ENCODE measurements at regions not wholly inside any gene's neighbourhood (a gene's known extent, or its start where the extent isn't known, plus 50 kb on each side); places are given as distances from the start of the nearest gene placed in this dataset.

DNA sequence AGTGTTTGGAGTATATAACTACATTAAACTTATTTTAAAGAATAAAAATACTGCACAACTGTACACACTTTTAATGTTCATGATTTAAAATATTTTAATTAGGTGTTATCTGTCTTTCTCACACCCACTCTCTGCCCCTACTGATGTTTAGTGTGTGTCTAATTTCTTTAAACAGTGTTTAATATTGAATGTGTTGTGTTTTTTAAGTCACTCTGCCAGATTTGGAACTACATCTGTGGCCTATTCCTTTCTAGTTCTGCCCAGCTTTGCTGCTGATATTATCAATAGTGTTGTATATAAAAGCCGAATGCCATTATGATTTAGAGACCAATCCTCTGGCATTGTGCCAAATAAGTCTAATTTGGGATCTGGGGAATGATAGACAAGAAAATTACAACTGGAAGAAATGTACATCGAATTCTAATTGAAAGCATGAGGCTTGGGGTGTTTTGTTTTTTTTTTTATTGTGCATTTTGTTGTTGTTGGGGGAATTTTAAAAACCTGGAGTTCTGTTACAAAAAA lies 398.0 kb downstream of the CPS1 start:
- Mint-ChIP-seq H3K27me3 (ENCODE audit: low read depth in 2 of 2) (no peaks in the 10 kb centered on the region), H3K4me3 (no peak overlapping the region), H3K27ac (no peak overlapping the region), H3K4me1 (no peaks in the 10 kb centered on the region), H3K9me3 (peaks cover 10 to 12% of the 10 kb centered on the region in 2 donors), H3K36me3 (no peaks in the 10 kb centered on the region)
- Histone ChIP-seq H3K27ac (ENCODE audit: low read length) (no peak overlapping the region), H3K27me3 (ENCODE audit: control insufficient read depth, insufficient read depth, low read length) (no peaks in the 10 kb centered on the region), H3K4me3 (ENCODE audit: low read length) (no peak overlapping the region), H3K9me3 (ENCODE audit: control insufficient read depth, insufficient read depth, low read length) (no peaks in the 10 kb centered on the region), H3K4me1 (ENCODE audit: control insufficient read depth, insufficient read depth, low read length) (no peaks in the 10 kb centered on the region), H3K36me3 (ENCODE audit: control insufficient read depth, insufficient read depth, low read length) (no peaks in the 10 kb centered on the region)
- intact Hi-C loops (cut with micrococcal nuclease): no loop called here
- 72% methylated on average over 2 of the region's 2 CpGs for WGBS (ENCODE audit: insufficient coverage)
- TF ChIP-seq, protein P1, sequence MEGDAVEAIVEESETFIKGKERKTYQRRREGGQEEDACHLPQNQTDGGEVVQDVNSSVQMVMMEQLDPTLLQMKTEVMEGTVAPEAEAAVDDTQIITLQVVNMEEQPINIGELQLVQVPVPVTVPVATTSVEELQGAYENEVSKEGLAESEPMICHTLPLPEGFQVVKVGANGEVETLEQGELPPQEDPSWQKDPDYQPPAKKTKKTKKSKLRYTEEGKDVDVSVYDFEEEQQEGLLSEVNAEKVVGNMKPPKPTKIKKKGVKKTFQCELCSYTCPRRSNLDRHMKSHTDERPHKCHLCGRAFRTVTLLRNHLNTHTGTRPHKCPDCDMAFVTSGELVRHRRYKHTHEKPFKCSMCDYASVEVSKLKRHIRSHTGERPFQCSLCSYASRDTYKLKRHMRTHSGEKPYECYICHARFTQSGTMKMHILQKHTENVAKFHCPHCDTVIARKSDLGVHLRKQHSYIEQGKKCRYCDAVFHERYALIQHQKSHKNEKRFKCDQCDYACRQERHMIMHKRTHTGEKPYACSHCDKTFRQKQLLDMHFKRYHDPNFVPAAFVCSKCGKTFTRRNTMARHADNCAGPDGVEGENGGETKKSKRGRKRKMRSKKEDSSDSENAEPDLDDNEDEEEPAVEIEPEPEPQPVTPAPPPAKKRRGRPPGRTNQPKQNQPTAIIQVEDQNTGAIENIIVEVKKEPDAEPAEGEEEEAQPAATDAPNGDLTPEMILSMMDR (IDR thresholded peaks at IDR 0.05): no peak
- ATAC-seq: no peak
- no peak for DNase-seq

DNA sequence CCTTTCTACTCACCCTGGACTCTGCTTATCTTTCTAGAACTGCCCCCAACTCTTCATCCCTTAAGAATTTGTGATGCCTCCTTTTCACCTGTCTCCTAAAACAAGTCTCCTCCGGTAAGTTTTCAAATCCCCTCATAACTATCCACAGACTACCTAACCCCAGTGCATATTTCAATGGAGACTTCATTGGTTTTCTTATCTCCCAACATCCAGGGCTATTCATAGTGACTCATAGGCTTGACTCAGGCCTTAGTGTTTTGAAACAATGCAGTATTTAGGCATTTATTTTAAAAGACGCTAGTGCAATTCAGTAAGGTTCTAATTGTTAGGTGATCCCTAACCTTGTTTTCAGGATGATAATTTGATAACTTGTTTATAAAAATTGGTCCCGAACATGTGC lies 399.2 kb downstream of the CPS1 start:
- Mint-ChIP-seq H3K36me3 (no peaks in the 10 kb centered on the region), H3K4me3 (no peak overlapping the region), H3K27me3 (ENCODE audit: low read depth in 2 of 2) (no peaks in the 10 kb centered on the region), H3K4me1 (no peaks in the 10 kb centered on the region), H3K27ac (no peak overlapping the region), H3K9me3 (peaks cover 10 to 12% of the 10 kb centered on the region in 2 donors)
- Histone ChIP-seq H3K9me3 (ENCODE audit: control insufficient read depth, insufficient read depth, low read length) (no peaks in the 10 kb centered on the region), H3K36me3 (ENCODE audit: control insufficient read depth, insufficient read depth, low read length) (no peaks in the 10 kb centered on the region), H3K4me3 (ENCODE audit: low read length) (no peak overlapping the region), H3K4me1 (ENCODE audit: control insufficient read depth, insufficient read depth, low read length) (no peaks in the 10 kb centered on the region), H3K27ac (ENCODE audit: low read length) (no peak overlapping the region), H3K27me3 (ENCODE audit: control insufficient read depth, insufficient read depth, low read length) (no peaks in the 10 kb centered on the region)
- DNase-seq (no peak), ATAC-seq (no peak)
- WGBS (ENCODE audit: insufficient coverage): 69% methylated on average over 2 of the region's 3 CpGs
- TF ChIP-seq, protein P1 (IDR thresholded peaks at IDR 0.05): no peak
- intact Hi-C loops (cut with micrococcal nuclease): no loop called here

DNA sequence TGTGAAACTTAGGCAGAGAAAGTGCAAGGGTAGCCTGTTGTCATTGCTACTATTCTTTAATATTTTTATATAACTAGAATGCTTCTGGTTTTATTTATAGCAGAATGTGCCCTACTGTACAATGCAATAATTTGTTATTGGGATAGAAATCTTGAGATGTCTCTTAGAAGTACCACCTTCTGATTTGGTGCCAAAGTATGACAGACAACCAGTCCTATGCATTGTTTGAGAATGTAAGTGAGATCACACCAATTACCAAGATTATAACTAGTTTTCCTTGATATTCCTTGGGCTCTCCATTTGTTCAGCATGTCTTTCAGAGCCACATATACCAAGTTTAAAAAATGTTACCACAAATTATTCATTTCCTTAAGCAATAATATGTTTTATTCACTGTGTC lies 399.7 kb downstream of the CPS1 start:
- no peaks in the 10 kb centered on the region for H3K27me3 Mint-ChIP-seq (ENCODE audit: low read depth in 2 of 2)
- peaks cover 10 to 12% of the 10 kb centered on the region in 2 donors for H3K9me3 Mint-ChIP-seq
- Histone ChIP-seq H3K27me3 (ENCODE audit: control insufficient read depth, insufficient read depth, low read length) (no peaks in the 10 kb centered on the region), H3K4me3 (ENCODE audit: low read length) (no peak overlapping the region), H3K27ac (ENCODE audit: low read length) (no peak overlapping the region), H3K4me1 (ENCODE audit: control insufficient read depth, insufficient read depth, low read length) (no peaks in the 10 kb centered on the region), H3K9me3 (ENCODE audit: control insufficient read depth, insufficient read depth, low read length) (no peaks in the 10 kb centered on the region), H3K36me3 (ENCODE audit: control insufficient read depth, insufficient read depth, low read length) (no peaks in the 10 kb centered on the region)
- TF ChIP-seq, protein P1 (IDR thresholded peaks at IDR 0.05): no peak
- no peak overlapping the region for H3K27ac Mint-ChIP-seq
- intact Hi-C loops (cut with micrococcal nuclease): no loop called here
- no peak for DNase-seq
- H3K4me3 Mint-ChIP-seq: no peak overlapping the region
- no peaks in the 10 kb centered on the region for H3K36me3 Mint-ChIP-seq
- no peaks in the 10 kb centered on the region for H3K4me1 Mint-ChIP-seq
- ATAC-seq: no peak

DNA sequence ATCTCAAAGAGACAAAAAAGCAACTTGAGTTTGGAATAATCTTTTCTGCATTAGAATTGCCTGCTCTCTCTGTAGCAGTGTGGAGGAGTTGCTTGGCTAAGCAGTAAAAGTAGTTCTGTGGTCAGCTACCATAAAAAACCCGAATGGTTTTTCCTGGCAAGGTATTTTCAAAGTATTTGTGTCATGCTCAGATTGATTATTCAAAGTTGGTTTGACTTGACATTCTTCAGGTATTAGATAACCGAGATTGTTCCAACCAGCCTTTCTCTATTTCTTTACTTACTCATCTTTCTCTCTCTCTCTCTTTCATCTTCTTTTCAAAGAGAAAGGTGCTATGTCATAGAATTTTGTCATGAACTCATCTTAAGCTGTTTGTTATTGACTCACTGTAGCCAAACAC lies 404.9 kb downstream of the CPS1 start:
- Histone ChIP-seq H3K4me1 (ENCODE audit: control insufficient read depth, insufficient read depth, low read length) (no peaks in the 10 kb centered on the region), H3K4me3 (ENCODE audit: low read length) (no peak overlapping the region), H3K27me3 (ENCODE audit: control insufficient read depth, insufficient read depth, low read length) (no peaks in the 10 kb centered on the region), H3K36me3 (ENCODE audit: control insufficient read depth, insufficient read depth, low read length) (no peaks in the 10 kb centered on the region), H3K27ac (ENCODE audit: low read length) (no peak overlapping the region), H3K9me3 (ENCODE audit: control insufficient read depth, insufficient read depth, low read length) (no peaks in the 10 kb centered on the region)
- intact Hi-C loops (cut with micrococcal nuclease): no loop called here
- ATAC-seq (no peak), DNase-seq (no peak)
- Mint-ChIP-seq H3K4me3 (no peak overlapping the region), H3K27me3 (ENCODE audit: low read depth in 2 of 2) (no peaks in the 10 kb centered on the region), H3K4me1 (no peaks in the 10 kb centered on the region), H3K36me3 (no peaks in the 10 kb centered on the region), H3K27ac (no peak overlapping the region), H3K9me3 (peaks cover 3 to 11% of the 10 kb centered on the region in 2 donors)
- TF ChIP-seq, protein P1 (IDR thresholded peaks at IDR 0.05): no peak
- WGBS (ENCODE audit: insufficient coverage): 38% methylated on average over 1 of the region's 2 CpGs
